ENCODE measurements at regions not wholly inside any gene's neighbourhood (a gene's known extent, or its start where the extent isn't known, plus 50 kb on each side); places are given as distances from the start of the nearest gene placed in this dataset.

- CTCF ChIA-PET (ENCODE audit: partially characterized antibody): no interaction called here
Observed at GRCh38 chr6:95242560-95242959, 334.8 kb upstream of the MANEA start.

More at GRCh38 chr6:95242560-95242959, 334.8 kb upstream of the MANEA start:
- no peak overlapping the region for H2BK12ac ChIP-seq (ENCODE audit: low read depth, low read length)
- H4K91ac ChIP-seq (replicated peaks; ENCODE audit: insufficient read length, low read length): no peak overlapping the region
- H2BK15ac ChIP-seq (ENCODE audit: low read length): no peak overlapping the region
- no peak overlapping the region for H4K5ac ChIP-seq (ENCODE audit: insufficient read length, low read depth, low read length)
- no peak overlapping the region for H3K4me2 ChIP-seq (ENCODE audit: insufficient read depth in 1 of 2, low read depth in 2 of 2, low read length in 2 of 2)
- H3K23me2 ChIP-seq (ENCODE audit: low read depth, low read length): no peaks in the 10 kb centered on the region
- H3K9me3 ChIP-seq (ENCODE audit: insufficient read depth in 2 of 2, low read depth in 1 of 2, low read length in 1 of 2): no peaks in the 10 kb centered on the region
- no peak overlapping the region for H3K18ac ChIP-seq (ENCODE audit: extremely low read depth, low read length)
- H3K36me3 ChIP-seq (ENCODE audit: control insufficient read depth in 2 of 4, insufficient read depth in 4 of 4, low read length in 3 of 4): no peaks in the 10 kb centered on the region
- FAIRE-seq (no peak), DNase-seq (ENCODE audit: low read depth in 1 of 2, low spot score in 2 of 2) (no peak)
- H3K4ac ChIP-seq (replicated peaks; ENCODE audit: insufficient read length, low read depth, low read length): no peak overlapping the region
- POLR2A ChIA-PET (ENCODE audit: partially characterized antibody): interaction anchor here (0.6 kb wide), 1 partner anchor 1682 kb away, joined by 3 read pairs; the partner anchor contains the start of gene KLHL32
- H3K79me2 ChIP-seq (ENCODE audit: control insufficient read depth in 1 of 2, insufficient read depth in 2 of 2, low read length in 2 of 2): no peaks in the 10 kb centered on the region
- H3K56ac ChIP-seq (replicated peaks; ENCODE audit: insufficient read length, low read depth, low read length): no peak overlapping the region
- H2BK120ac ChIP-seq (replicated peaks; ENCODE audit: low read depth, low read length): no peak overlapping the region
- whole genome bisulfite sequencing, 2 experiments (ENCODE audit: extremely low coverage in 1 of 2, insufficient coverage in 1 of 2, insufficient read length in 1 of 2, insufficient replicate concordance in 2 of 2, low coverage in 1 of 2, low lambda C conversion rate in 2 of 2, missing lambda C conversion rate in 1 of 2): 93% methylated on average over 1 of the region's 1 CpG; no CpG with 5 or more reads in 1 of the 2 experiments
- H3K27ac ChIP-seq (ENCODE audit: low read depth, low read length): no peak overlapping the region
- no peak overlapping the region for H4K8ac ChIP-seq (ENCODE audit: extremely low read depth, insufficient read depth, low read length)
- H2AFZ ChIP-seq (ENCODE audit: low read length): no peak overlapping the region
- no peak overlapping the region for H2AK5ac ChIP-seq (ENCODE audit: low read depth, low read length)
- H4K20me1 ChIP-seq (replicated peaks in 1 of 2; ENCODE audit: control insufficient read depth in 1 of 2, insufficient read depth in 2 of 2, low read length in 2 of 2): no peaks in the 10 kb centered on the region
- H3K9ac ChIP-seq (replicated peaks in 1 of 4; ENCODE audit: extremely low read depth in 1 of 4, low read depth in 3 of 4, low read length in 3 of 4): no peak overlapping the region
- no peak overlapping the region for H2BK5ac ChIP-seq (ENCODE audit: low read depth, low read length)
- H3K79me1 ChIP-seq (ENCODE audit: low read depth, low read length): no peaks in the 10 kb centered on the region
- no peak overlapping the region for H3K14ac ChIP-seq (ENCODE audit: insufficient read length)
- H3K4me1 ChIP-seq (replicated peaks in 1 of 4; ENCODE audit: control insufficient read depth in 3 of 4, insufficient read depth in 4 of 4, low read length in 3 of 4): no peaks in the 10 kb centered on the region
- H3K4me3 ChIP-seq (ENCODE audit: extremely low read depth in 1 of 4, insufficient read depth in 2 of 4, low read depth in 3 of 4, low read length in 4 of 4): no peak overlapping the region
- no peak overlapping the region for H2BK20ac ChIP-seq (ENCODE audit: low read length)
- H3K27me3 ChIP-seq (replicated peaks in 1 of 4; ENCODE audit: control insufficient read depth in 3 of 4, extremely low read depth in 1 of 4, insufficient read depth in 3 of 4, low read length in 3 of 4): no peaks in the 10 kb centered on the region
- no peak for TF ChIP-seq SUZ12 (IDR thresholded peaks at IDR 0.05; ENCODE audit: low read length)
- TF ChIP-seq RBBP5 (IDR thresholded peaks at IDR 0.05; ENCODE audit: borderline replicate concordance, low read depth, low read length): no peak
- TF ChIP-seq KDM5A (IDR thresholded peaks at IDR 0.05; ENCODE audit: low read length): no peak
- no peak for TF ChIP-seq EP300 (IDR thresholded peaks at IDR 0.05; ENCODE audit: borderline replicate concordance in 1 of 2, low read depth in 2 of 2, low read length in 2 of 2)
- no peak for TF ChIP-seq SIX5 (IDR thresholded peaks at IDR 0.05; ENCODE audit: low read depth, low read length)
- TF ChIP-seq NANOG (IDR thresholded peaks at IDR 0.05; ENCODE audit: insufficient read depth, low read depth, low read length, poor library complexity, severe bottlenecking): no peak
- no peak for TF ChIP-seq HDAC2 (IDR thresholded peaks at IDR 0.05; ENCODE audit: borderline replicate concordance in 1 of 2, low read depth in 2 of 2, low read length in 2 of 2)
- no peak for TF ChIP-seq JUND (IDR thresholded peaks at IDR 0.05; ENCODE audit: low read length)
- no peak for TF ChIP-seq RXRA (IDR thresholded peaks at IDR 0.05; ENCODE audit: insufficient read depth, low read depth, low read length)
- TF ChIP-seq CEBPB (IDR thresholded peaks at IDR 0.05; ENCODE audit: low read depth, low read length): no peak
- no peak overlapping the region for H3K23ac ChIP-seq (ENCODE audit: insufficient read length)
